H1 (cell line): ENCODE measurements at regions not wholly inside any gene's neighbourhood (a gene's known extent, or its start where the extent isn't known, plus 50 kb on each side); places are given as distances from the start of the nearest gene placed in this dataset.

Experiments
- CTCF ChIA-PET: fragments of 300-600 bp; sonication (Branson Sonifier 250); formaldehyde crosslinking; loops from one replicate; lab custom pipeline; 2021; ENCODE audit not compliant: partially characterized antibody; lab: Charles Lee
- POLR2A ChIA-PET: fragments of 300-600 bp; sonication (Branson Sonifier 250); formaldehyde crosslinking; loops from one replicate; lab custom pipeline; 2021; ENCODE audit warnings: inconsistent platforms; ENCODE audit not compliant: partially characterized antibody; lab: Charles Lee
- DNase-seq, 2 experiments: peaks; one replicate each; pipeline versions ENCODE4 v3.0.0 to v3.0.0-alpha.2; 2010 to 2022; ENCODE audit warnings: low spot score in 2 of 2, low read depth in 1 of 2, mixed read lengths in 1 of 2
- FAIRE-seq: peaks from 2 replicates; lab custom pipeline; 2011; peaks lifted over from hg19 to GRCh38; lab: Jason Lieb, UNC
- H2AFZ ChIP-seq: 2 replicates; pipeline ENCODE4 v1.8.1; 2012; ENCODE audit warnings: low read length, inconsistent platforms
- H2AK5ac ChIP-seq: 2 replicates; pipeline ENCODE4 v1.6.1; 2013; ENCODE audit warnings: low read depth, low read length
- H2BK120ac ChIP-seq: replicated peaks from 2 replicates; pipeline ENCODE3; 2013; ENCODE audit warnings: low read depth, low read length, inconsistent platforms
- H2BK12ac ChIP-seq: 2 replicates; pipeline ENCODE4 v1.6.1; 2013; ENCODE audit warnings: low read depth, low read length
- H2BK15ac ChIP-seq: 2 replicates; pipeline ENCODE4 v1.6.1; 2013; ENCODE audit warnings: low read length
- H2BK20ac ChIP-seq: 2 replicates; pipeline ENCODE4 v1.6.1; 2013; ENCODE audit warnings: low read length
- H2BK5ac ChIP-seq: 2 replicates; pipeline ENCODE4 v1.6.1; 2013; ENCODE audit warnings: low read depth, low read length
- H3K14ac ChIP-seq: 2 replicates; pipeline ENCODE4 v1.6.1; 2013; ENCODE audit warnings: inconsistent platforms; ENCODE audit not compliant: insufficient read length
- H3K18ac ChIP-seq: 2 replicates; pipeline ENCODE4 v1.6.1; 2013; ENCODE audit warnings: low read length; ENCODE audit errors: extremely low read depth
- H3K23ac ChIP-seq: 2 replicates; pipeline ENCODE4 v1.6.1; 2013; ENCODE audit warnings: inconsistent platforms; ENCODE audit not compliant: insufficient read length
- H3K23me2 ChIP-seq: 2 replicates; pipeline ENCODE4 v1.6.1; 2013; ENCODE audit warnings: low read depth, low read length
- H3K27ac ChIP-seq: 2 replicates; pipeline ENCODE4 v1.6.1; 2011; ENCODE audit warnings: low read depth, low read length, inconsistent platforms
- H3K27me3 ChIP-seq, 4 experiments: replicated peaks in 1 of 4; 1 replicate in 1 of 4; 2 replicates in 3 of 4; pipeline versions ENCODE4 v1.6.1 to v1.8.1; 2011 to 2013; ENCODE audit warnings: low read length in 3 of 4, mild to moderate bottlenecking in 3 of 4, inconsistent platforms in 2 of 4, mixed read lengths in 2 of 4, moderate library complexity in 1 of 4; ENCODE audit not compliant: control insufficient read depth in 3 of 4, insufficient read depth in 3 of 4; ENCODE audit errors: extremely low read depth in 1 of 4
- H3K36me3 ChIP-seq, 4 experiments: 2 replicates each; pipeline versions ENCODE4 v1.6.1 to v1.8.1; 2011 to 2013; ENCODE audit warnings: mild to moderate bottlenecking in 4 of 4, low read length in 3 of 4, moderate library complexity in 2 of 4, control low read depth in 1 of 4, inconsistent platforms in 1 of 4; ENCODE audit not compliant: insufficient read depth in 4 of 4, control insufficient read depth in 2 of 4
- H3K4ac ChIP-seq: replicated peaks from 2 replicates; pipeline ENCODE3; 2013; ENCODE audit warnings: low read length, low read depth, mixed read lengths, inconsistent platforms; ENCODE audit not compliant: insufficient read length
- H3K4me1 ChIP-seq, 4 experiments: replicated peaks in 1 of 4; 1 replicate in 1 of 4; 2 replicates in 3 of 4; pipeline versions ENCODE4 v1.6.1 to v1.8.1; 2011 to 2013; ENCODE audit warnings: low read length in 3 of 4, inconsistent platforms in 2 of 4, mixed read lengths in 1 of 4; ENCODE audit not compliant: insufficient read depth in 4 of 4, control insufficient read depth in 3 of 4
- H3K4me2 ChIP-seq, 2 experiments: 2 replicates each; pipeline versions ENCODE4 v1.6.1 to v1.8.1; 2011 to 2013; ENCODE audit warnings: low read depth in 2 of 2, low read length in 2 of 2, control low read depth in 1 of 2, inconsistent platforms in 1 of 2, mild to moderate bottlenecking in 1 of 2; ENCODE audit not compliant: insufficient read depth in 1 of 2
- H3K4me3 ChIP-seq, 4 experiments: fragments of 200-600, 300-600 bp in 1 of 4; sonication (generic), shearing (Covaris generic), sonication (Bioruptor Twin) in 1 of 4; 2 replicates each; pipeline versions ENCODE4 v1.5.1 to v1.8.1; 2011 to 2016; ENCODE audit warnings: low read length in 4 of 4, low read depth in 3 of 4, control low read depth in 2 of 4, inconsistent platforms in 2 of 4, mild to moderate bottlenecking in 2 of 4, mixed read lengths in 1 of 4, moderate library complexity in 1 of 4; ENCODE audit not compliant: insufficient read depth in 2 of 4; ENCODE audit errors: extremely low read depth in 1 of 4
- H3K56ac ChIP-seq: replicated peaks from 2 replicates; pipeline ENCODE3; 2013; ENCODE audit warnings: low read depth, mild to moderate bottlenecking, mixed read lengths, low read length, inconsistent platforms; ENCODE audit not compliant: insufficient read length
- H3K79me1 ChIP-seq: 2 replicates; pipeline ENCODE4 v1.6.1; 2013; ENCODE audit warnings: low read depth, low read length, control low read depth
- H3K79me2 ChIP-seq, 2 experiments: 2 replicates each; pipeline versions ENCODE4 v1.6.1 to v1.8.1; 2012 to 2013; ENCODE audit warnings: low read length in 2 of 2, mild to moderate bottlenecking in 2 of 2, inconsistent platforms in 1 of 2; ENCODE audit not compliant: insufficient read depth in 2 of 2, control insufficient read depth in 1 of 2
- H3K9ac ChIP-seq, 4 experiments: replicated peaks in 1 of 4; 1 replicate in 1 of 4; 2 replicates in 3 of 4; pipeline versions ENCODE4 v1.6.1 to v1.8.1; 2011 to 2013; ENCODE audit warnings: low read depth in 3 of 4, low read length in 3 of 4, control low read depth in 2 of 4, mild to moderate bottlenecking in 2 of 4, moderate library complexity in 2 of 4, inconsistent platforms in 1 of 4; ENCODE audit errors: extremely low read depth in 1 of 4
- H3K9me3 ChIP-seq, 2 experiments: 2 replicates each; pipeline versions ENCODE4 v1.6.1 to v1.8.1; 2012 to 2013; ENCODE audit warnings: mild to moderate bottlenecking in 2 of 2, moderate library complexity in 2 of 2, control low read depth in 1 of 2, inconsistent platforms in 1 of 2, low read depth in 1 of 2, low read length in 1 of 2, mixed read lengths in 1 of 2; ENCODE audit not compliant: insufficient read depth in 2 of 2
- H4K20me1 ChIP-seq, 2 experiments: replicated peaks in 1 of 2; 2 replicates each; pipeline versions ENCODE3 to v1.8.1; 2011 to 2013; ENCODE audit warnings: inconsistent platforms in 2 of 2, low read length in 2 of 2, mild to moderate bottlenecking in 1 of 2; ENCODE audit not compliant: insufficient read depth in 2 of 2, control insufficient read depth in 1 of 2
- H4K5ac ChIP-seq: 2 replicates; pipeline ENCODE4 v1.6.1; 2013; ENCODE audit warnings: low read length, low read depth, mixed read lengths, inconsistent platforms; ENCODE audit not compliant: insufficient read length
- H4K8ac ChIP-seq: 2 replicates; pipeline ENCODE4 v1.8.0; 2013; ENCODE audit warnings: mild to moderate bottlenecking, moderate library complexity, low read length, inconsistent platforms; ENCODE audit not compliant: insufficient read depth; ENCODE audit errors: extremely low read depth
- H4K91ac ChIP-seq: replicated peaks from 2 replicates; pipeline ENCODE3; 2013; ENCODE audit warnings: low read length, mixed read lengths, inconsistent platforms; ENCODE audit not compliant: insufficient read length
- ASH2L ChIP-seq: fragments of 200-600, 300-600 bp; sonication (generic); IDR thresholded peaks from one replicate; pipeline ENCODE4 v1.7.1; 2017; ENCODE audit warnings: low read length
- BCL11A ChIP-seq, 2 experiments: IDR thresholded peaks; one replicate each; pipeline ENCODE4 v1.6.1; 2011; ENCODE audit warnings: low read depth in 2 of 2, low read length in 2 of 2, mild to moderate bottlenecking in 2 of 2
- EP300 ChIP-seq, 2 experiments: IDR thresholded peaks; 1 replicate in 1 of 2; 2 replicates in 1 of 2; pipeline ENCODE4 v1.6.1; 2011 to 2012; ENCODE audit warnings: low read depth in 2 of 2, low read length in 2 of 2, mild to moderate bottlenecking in 2 of 2, borderline replicate concordance in 1 of 2, inconsistent platforms in 1 of 2, moderate library complexity in 1 of 2
- GABPA ChIP-seq: IDR thresholded peaks from 2 replicates; pipeline ENCODE4 v1.6.1; 2011; ENCODE audit warnings: mild to moderate bottlenecking, low read length, moderate library complexity, borderline replicate concordance; ENCODE audit not compliant: insufficient read depth
- KDM4A ChIP-seq: IDR thresholded peaks from one replicate; pipeline ENCODE4 v1.7.1; 2012; ENCODE audit warnings: low read depth, mild to moderate bottlenecking, moderate library complexity, low read length, inconsistent platforms; ENCODE audit not compliant: severe bottlenecking
- NRF1 ChIP-seq: IDR thresholded peaks from 2 replicates; pipeline ENCODE4 v1.6.1; 2011; ENCODE audit warnings: mild to moderate bottlenecking, low read depth, low read length, improper control_type of control experiment
- RBBP5 ChIP-seq: IDR thresholded peaks from 2 replicates; pipeline ENCODE4 v1.7.1; 2012; ENCODE audit warnings: low read depth, mild to moderate bottlenecking, inconsistent platforms, low read length, moderate library complexity, borderline replicate concordance
- SIRT6 ChIP-seq: IDR thresholded peaks from one replicate; pipeline ENCODE4 v1.7.1; 2012; ENCODE audit warnings: low read length, inconsistent platforms
- SP1 ChIP-seq: IDR thresholded peaks from 2 replicates; pipeline ENCODE4 v1.6.1; 2011; ENCODE audit warnings: low read depth, low read length
- SP2 ChIP-seq: IDR thresholded peaks from 2 replicates; pipeline ENCODE4 v1.6.1; 2012; ENCODE audit warnings: mild to moderate bottlenecking, low read length, inconsistent platforms
- TAF7 ChIP-seq: optimal IDR thresholded peaks from 2 replicates; pipeline ENCODE3; 2011; ENCODE audit warnings: low read depth, mild to moderate bottlenecking, inconsistent platforms, low read length, moderate library complexity, borderline replicate concordance
- TCF12 ChIP-seq: IDR thresholded peaks from 2 replicates; pipeline ENCODE4 v1.6.1; 2011; ENCODE audit warnings: low read depth, mild to moderate bottlenecking, low read length
- TEAD4 ChIP-seq: IDR thresholded peaks from 2 replicates; pipeline ENCODE4 v1.6.1; 2012; ENCODE audit warnings: low read depth, low read length, inconsistent platforms, mixed read lengths
- WGBS, 2 experiments: shearing (Covaris generic) in 1 of 2; methylation state at CpG; one replicate each; pipeline versions ENCODE4 v1.1.6 to v1.1.7; 2013 to 2015; ENCODE audit warnings: low lambda C conversion rate in 2 of 2, mixed read lengths in 2 of 2, inconsistent platforms in 1 of 2, low coverage in 1 of 2, missing lambda C conversion rate in 1 of 2; ENCODE audit not compliant: insufficient replicate concordance in 2 of 2, insufficient coverage in 1 of 2, insufficient read length in 1 of 2; ENCODE audit errors: extremely low coverage in 1 of 2, missing lambda C conversion rate in 1 of 2; 5-methylcytosine and 5-hydroxymethylcytosine counted together

GRCh38 chr16:64428463-64429113 lies 693.3 kb downstream of the CDH11 start:
- H3K27me3 ChIP-seq, result no peaks in the 10 kb centered on the region
- 83% methylated on average over 5 of the region's 5 CpGs; no CpG with 5 or more reads in 1 of the 2 experiments for WGBS, 2 experiments
- no peak for TF ChIP-seq TCF12
- no peak for TF ChIP-seq SIRT6
- TF ChIP-seq TEAD4, result no peak
- no peak for TF ChIP-seq SP1
- TF ChIP-seq ASH2L, result no peak
- no peak for TF ChIP-seq GABPA
- TF ChIP-seq KDM4A, result no peak
- no peak for TF ChIP-seq RBBP5
- TF ChIP-seq BCL11A (IDR thresholded peaks at IDR 0.05; ENCODE audit: low read depth in 2 of 2, low read length in 2 of 2), result no peak
- TF ChIP-seq SP2, result no peak
- TF ChIP-seq NRF1, result no peak
- TF ChIP-seq TAF7, result no peak
- TF ChIP-seq EP300 (IDR thresholded peaks at IDR 0.05; ENCODE audit: borderline replicate concordance in 1 of 2, low read depth in 2 of 2, low read length in 2 of 2), result no peak
- TF ChIP-seq, all 59 proteins: peak for 0
- Histone ChIP-seq H3K23me2 (no peaks in the 10 kb centered on the region), H3K56ac (no peak overlapping the region), H3K4ac (no peak overlapping the region), H3K23ac (no peak overlapping the region), H3K9me3 (0 out of 4 replicates have a peak, but pooled peaks cover 0 to 3% of the 10 kb centered on the region in 2 experiments), H2BK15ac (no peak overlapping the region), H2BK20ac (no peak overlapping the region), H3K27ac (no peak overlapping the region), H2BK120ac (no peak overlapping the region), H3K4me2 (no peak overlapping the region), H4K20me1 (no peaks in the 10 kb centered on the region), H3K36me3 (no peaks in the 10 kb centered on the region), H3K79me2 (no peaks in the 10 kb centered on the region), H3K4me1 (no peaks in the 10 kb centered on the region), H2BK12ac (no peak overlapping the region), H4K91ac (no peak overlapping the region), H3K79me1 (no peaks in the 10 kb centered on the region), H4K8ac (no peak overlapping the region), H2AFZ (no peak overlapping the region), H3K18ac (no peak overlapping the region), H3K14ac (no peak overlapping the region), H2AK5ac (no peak overlapping the region), H3K9ac (no peak overlapping the region), H3K4me3 (no peak overlapping the region), H4K5ac (no peak overlapping the region), H2BK5ac (no peak overlapping the region)
- FAIRE-seq, result no peak
- ChIA-PET CTCF (interaction anchor here (0.5 kb wide), 1 partner anchor 41 kb away, joined by 3 read pairs; no protein-coding TSS in a partner anchor), POLR2A (no interaction called here)
- DNase-seq, result no peak
